ENCODE measurements at regions not wholly inside any gene's neighbourhood (a gene's known extent, or its start where the extent isn't known, plus 50 kb on each side); places are given as distances from the start of the nearest gene placed in this dataset.

DNA sequence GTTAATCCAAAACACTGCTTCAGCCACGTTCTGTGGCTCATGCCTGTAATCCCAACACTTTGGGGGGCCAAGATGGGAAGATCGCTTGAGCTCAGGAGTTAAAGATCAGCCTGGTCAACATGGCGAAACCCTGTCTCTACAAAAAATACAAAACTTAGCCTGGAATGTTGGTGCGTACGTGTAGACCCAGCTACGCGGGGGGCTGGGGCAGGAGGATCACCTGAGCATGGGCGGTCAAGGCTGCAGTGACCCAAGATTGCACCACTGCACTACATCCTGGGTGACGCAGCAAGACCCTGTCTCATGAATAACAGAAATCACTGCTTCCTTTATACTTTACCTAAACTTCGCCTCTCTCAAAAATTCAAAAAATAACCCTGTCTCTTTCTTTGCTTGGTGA lies 1325.0 kb upstream of the CADM2 start (continued):
- TF ChIP-seq, protein P1, sequence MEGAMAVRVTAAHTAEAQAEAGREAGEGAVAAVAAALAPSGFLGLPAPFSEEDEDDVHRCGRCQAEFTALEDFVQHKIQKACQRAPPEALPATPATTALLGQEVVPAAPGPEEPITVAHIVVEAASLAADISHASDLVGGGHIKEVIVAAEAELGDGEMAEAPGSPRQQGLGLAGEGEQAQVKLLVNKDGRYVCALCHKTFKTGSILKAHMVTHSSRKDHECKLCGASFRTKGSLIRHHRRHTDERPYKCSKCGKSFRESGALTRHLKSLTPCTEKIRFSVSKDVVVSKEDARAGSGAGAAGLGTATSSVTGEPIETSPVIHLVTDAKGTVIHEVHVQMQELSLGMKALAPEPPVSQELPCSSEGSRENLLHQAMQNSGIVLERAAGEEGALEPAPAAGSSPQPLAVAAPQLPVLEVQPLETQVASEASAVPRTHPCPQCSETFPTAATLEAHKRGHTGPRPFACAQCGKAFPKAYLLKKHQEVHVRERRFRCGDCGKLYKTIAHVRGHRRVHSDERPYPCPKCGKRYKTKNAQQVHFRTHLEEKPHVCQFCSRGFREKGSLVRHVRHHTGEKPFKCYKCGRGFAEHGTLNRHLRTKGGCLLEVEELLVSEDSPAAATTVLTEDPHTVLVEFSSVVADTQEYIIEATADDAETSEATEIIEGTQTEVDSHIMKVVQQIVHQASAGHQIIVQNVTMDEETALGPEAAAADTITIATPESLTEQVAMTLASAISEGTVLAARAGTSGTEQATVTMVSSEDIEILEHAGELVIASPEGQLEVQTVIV (IDR thresholded peaks at IDR 0.05; ENCODE audit: borderline replicate concordance, partially characterized antibody): no peak
- TF ChIP-seq BCL11A (IDR thresholded peaks at IDR 0.05; ENCODE audit: low read depth, low read length) (no peak), BACH1 (IDR thresholded peaks at IDR 0.05; ENCODE audit: borderline replicate concordance) (no peak), BRCA1 (IDR thresholded peaks at IDR 0.05; ENCODE audit: low read depth, low read length) (no peak)

DNA sequence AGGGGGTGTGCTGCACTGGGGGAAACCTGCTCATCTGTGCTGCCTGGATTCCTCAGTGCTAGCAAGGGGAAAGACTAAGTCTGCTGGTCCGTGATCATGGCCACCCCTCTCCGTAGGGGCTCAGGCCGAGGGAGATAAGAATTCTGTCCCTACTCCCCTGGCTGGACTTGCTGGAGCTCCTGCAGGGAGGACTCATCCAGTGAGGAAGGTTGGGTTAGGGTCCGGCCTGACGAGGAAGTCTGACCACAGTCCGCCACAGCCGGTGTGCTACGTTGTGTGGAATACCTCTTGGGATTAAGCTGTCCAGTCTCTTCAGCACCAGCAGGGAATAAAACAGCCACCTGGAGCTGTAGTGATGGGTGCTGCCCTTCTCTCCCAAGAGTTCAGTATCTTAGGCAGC lies 1309.1 kb upstream of the CADM2 start:
- Histone ChIP-seq H3K36me3 (ENCODE audit: control insufficient read depth in 2 of 2, insufficient read depth in 2 of 2, low read length in 1 of 2) (no peaks in the 10 kb centered on the region), H2AFZ (ENCODE audit: control insufficient read depth, low read depth, low read length) (no peak overlapping the region), H3K27me3 (replicated peaks in 1 of 2; ENCODE audit: control insufficient read depth in 2 of 2, insufficient read depth in 2 of 2, low read length in 1 of 2) (no peaks in the 10 kb centered on the region), H3K9me3 (replicated peaks; ENCODE audit: control insufficient read depth, insufficient read depth, low read length) (no peaks in the 10 kb centered on the region), H3K4me2 (ENCODE audit: control insufficient read depth, insufficient read depth) (no peak overlapping the region), H3K4me3 (no peak overlapping the region), H3K79me2 (ENCODE audit: control insufficient read depth, insufficient read depth, low read length) (no peaks in the 10 kb centered on the region), H3K9ac (ENCODE audit: control insufficient read depth, insufficient read depth, low read length) (no peak overlapping the region), H3K27ac (ENCODE audit: control insufficient read depth, insufficient read depth) (no peak overlapping the region), H3K4me1 (ENCODE audit: control insufficient read depth, insufficient read depth, low read length) (no peaks in the 10 kb centered on the region), H4K20me1 (ENCODE audit: control insufficient read depth, insufficient read depth) (no peaks in the 10 kb centered on the region)
- ATAC-seq (no peak), FAIRE-seq (no peak), DNase-seq (ENCODE audit: low read depth, low spot score) (no peak)
- CTCF ChIA-PET: interaction anchor here (1.2 kb wide), 1 partner anchor 14 kb away, joined by 3 read pairs; no protein-coding TSS in a partner anchor
- RAD21 ChIA-PET (ENCODE audit: unreplicated experiment): no interaction called here
- 30% methylated on average over 8 of the region's 8 CpGs for WGBS (ENCODE audit: insufficient coverage, insufficient replicate concordance, low lambda C conversion rate, missing lambda C conversion rate)
- intact Hi-C loops (cut with micrococcal nuclease; ENCODE audit: unreplicated experiment) (no loop called here), in situ Hi-C loops (cut with MboI) (no loop called here)
- SMC1A ChIA-PET (ENCODE audit: uncharacterized antibody, unreplicated experiment): no interaction called here
- TF ChIP-seq, protein P2, sequence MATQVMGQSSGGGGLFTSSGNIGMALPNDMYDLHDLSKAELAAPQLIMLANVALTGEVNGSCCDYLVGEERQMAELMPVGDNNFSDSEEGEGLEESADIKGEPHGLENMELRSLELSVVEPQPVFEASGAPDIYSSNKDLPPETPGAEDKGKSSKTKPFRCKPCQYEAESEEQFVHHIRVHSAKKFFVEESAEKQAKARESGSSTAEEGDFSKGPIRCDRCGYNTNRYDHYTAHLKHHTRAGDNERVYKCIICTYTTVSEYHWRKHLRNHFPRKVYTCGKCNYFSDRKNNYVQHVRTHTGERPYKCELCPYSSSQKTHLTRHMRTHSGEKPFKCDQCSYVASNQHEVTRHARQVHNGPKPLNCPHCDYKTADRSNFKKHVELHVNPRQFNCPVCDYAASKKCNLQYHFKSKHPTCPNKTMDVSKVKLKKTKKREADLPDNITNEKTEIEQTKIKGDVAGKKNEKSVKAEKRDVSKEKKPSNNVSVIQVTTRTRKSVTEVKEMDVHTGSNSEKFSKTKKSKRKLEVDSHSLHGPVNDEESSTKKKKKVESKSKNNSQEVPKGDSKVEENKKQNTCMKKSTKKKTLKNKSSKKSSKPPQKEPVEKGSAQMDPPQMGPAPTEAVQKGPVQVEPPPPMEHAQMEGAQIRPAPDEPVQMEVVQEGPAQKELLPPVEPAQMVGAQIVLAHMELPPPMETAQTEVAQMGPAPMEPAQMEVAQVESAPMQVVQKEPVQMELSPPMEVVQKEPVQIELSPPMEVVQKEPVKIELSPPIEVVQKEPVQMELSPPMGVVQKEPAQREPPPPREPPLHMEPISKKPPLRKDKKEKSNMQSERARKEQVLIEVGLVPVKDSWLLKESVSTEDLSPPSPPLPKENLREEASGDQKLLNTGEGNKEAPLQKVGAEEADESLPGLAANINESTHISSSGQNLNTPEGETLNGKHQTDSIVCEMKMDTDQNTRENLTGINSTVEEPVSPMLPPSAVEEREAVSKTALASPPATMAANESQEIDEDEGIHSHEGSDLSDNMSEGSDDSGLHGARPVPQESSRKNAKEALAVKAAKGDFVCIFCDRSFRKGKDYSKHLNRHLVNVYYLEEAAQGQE (IDR thresholded peaks at IDR 0.05; ENCODE audit: low read depth, low read length): no peak
- no peak for TF ChIP-seq CHD1 (IDR thresholded peaks at IDR 0.05; ENCODE audit: low read depth, low read length)
- BruUV-seq (replicated peaks): no TSS peak
- POLR2A ChIA-PET: no interaction called here

All from GM12878 (cell line).